ENCODE measurements at regions not wholly inside any gene's neighbourhood (a gene's known extent, or its start where the extent isn't known, plus 50 kb on each side); places are given as distances from the start of the nearest gene placed in this dataset.

GRCh38 chr10:83764666-83765065 lies 374.6 kb upstream of the GHITM start:
- no peak for TF ChIP-seq POLR2A (IDR thresholded peaks at IDR 0.05)
- TF ChIP-seq CTCF (IDR thresholded peaks at IDR 0.05): no peak

Data from thyroid gland (tissue), 4 donors.